Ecto neural progenitor cell (in vitro differentiated cells): ENCODE measurements at regions not wholly inside any gene's neighbourhood (a gene's known extent, or its start where the extent isn't known, plus 50 kb on each side); places are given as distances from the start of the nearest gene placed in this dataset.
"Not testable (repeated sequence)": the region's sequence is repeated elsewhere in the genome, so short reads cannot be mapped to it uniquely, and the experiment has no call there.

ENCODE experiments used
- DNase-seq: peaks from one replicate; pipeline ENCODE4 v3.0.0-alpha.2; 2018; ENCODE audit warnings: low spot score

DNA sequence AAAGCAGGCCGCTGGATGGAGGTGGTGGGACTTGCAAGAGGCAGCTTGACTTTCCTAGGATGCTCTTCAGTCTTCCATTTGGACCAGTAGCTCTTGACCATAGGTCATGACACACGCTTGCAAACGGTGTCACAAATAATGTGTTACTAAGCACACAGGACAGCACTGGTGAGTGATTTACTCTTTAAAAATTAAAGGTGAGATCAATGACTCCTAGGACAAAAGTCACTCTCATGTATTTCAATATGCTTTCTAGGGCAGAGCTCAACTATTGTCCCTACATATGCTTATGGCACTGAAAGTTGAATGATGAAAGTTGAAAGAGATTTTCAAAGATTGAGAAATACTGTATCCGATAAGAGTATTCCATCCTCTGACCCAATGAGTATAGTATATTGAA lies 496.7 kb downstream of the EBF1 start:
- no peak for DNase-seq

DNA sequence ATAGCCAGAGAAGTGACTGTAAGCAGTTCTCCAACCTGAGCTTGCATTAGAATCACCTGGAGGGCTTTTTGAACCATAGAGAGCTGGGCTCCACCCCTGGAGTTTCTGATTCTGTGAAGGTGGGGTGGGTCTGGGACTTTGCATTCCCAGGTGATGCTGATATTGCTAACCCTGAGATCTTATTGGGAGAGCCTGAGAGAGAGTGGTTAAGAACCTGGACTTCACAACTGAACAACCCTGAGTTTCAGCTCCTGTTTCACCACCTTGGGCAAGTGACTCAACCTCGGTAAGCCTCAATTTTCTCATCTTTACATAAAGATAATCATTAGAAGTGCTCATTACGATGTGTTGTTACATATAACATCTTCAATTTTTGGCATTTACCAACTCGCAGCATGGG lies 498.6 kb downstream of the EBF1 start:
- no peak for DNase-seq

DNA sequence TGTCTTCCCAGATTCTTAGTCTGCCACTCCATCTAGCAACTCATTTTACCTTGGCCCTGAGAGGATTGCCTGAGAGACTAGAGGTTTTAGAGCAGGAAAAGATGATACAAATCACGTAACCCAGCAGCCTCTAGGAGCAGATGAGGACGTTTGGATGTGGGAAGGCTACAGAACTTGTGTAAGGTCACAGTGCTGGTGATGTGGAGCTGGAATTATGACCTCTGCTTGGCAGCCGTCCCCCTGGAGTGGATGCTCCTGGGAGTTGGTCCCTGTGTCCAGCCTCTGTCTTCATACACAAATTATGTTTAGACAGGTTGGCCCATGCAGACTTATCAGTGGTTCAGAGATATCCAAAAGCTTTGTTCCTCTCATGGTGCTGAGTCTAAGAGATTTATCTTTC lies 499.0 kb downstream of the EBF1 start:
- DNase-seq, result no peak

DNA sequence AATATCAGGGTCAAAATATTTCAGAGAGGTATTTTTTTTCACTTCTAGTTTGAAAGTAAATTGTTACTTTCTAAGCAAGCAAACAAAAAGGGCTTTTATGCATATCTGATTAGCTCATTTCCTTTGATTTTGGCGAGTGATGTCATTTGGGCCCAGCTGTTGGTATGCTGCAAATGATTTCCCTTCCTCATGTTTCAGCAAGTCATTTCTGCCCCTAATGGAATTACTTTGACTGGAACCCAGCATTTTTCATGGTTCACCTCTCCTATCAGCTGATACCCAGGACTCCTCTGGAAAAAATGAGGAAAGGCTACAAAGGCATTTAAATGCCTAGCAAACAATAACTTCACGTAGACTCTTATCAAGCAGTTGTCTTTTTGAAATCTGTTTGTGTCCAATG lies 500.6 kb downstream of the EBF1 start:
- DNase-seq, result no peak

DNA sequence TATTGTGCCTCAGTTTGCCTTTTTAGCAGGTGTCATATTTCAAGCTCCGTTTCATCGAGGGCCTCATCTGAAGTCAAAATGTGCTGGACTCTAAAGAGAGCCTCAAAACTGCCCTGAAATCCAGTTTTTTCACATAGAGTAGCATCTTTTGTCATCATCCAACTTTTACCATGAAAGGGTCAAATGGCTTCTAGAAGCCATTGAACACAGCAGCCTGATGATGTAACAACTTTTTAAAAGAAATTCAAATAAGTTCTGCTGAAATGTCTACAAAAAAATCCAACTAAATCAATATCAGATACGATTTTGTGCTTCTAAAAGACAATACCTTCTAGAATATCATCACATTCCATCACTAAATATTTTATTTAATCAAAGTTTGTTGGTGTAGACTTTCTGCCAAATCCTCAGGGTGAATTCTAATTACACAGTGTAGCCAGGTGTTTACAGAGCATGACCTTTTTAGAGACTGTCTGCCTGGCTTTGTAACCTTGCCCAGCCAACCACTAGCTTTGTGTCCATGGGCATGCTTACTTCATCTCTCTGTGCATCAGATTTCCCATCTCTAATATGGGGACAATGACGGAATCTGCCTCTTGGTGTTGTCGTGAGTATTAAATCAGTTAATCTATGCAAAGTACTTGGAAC lies 505.0 kb downstream of the EBF1 start:
- DNase-seq, result no peak

DNA sequence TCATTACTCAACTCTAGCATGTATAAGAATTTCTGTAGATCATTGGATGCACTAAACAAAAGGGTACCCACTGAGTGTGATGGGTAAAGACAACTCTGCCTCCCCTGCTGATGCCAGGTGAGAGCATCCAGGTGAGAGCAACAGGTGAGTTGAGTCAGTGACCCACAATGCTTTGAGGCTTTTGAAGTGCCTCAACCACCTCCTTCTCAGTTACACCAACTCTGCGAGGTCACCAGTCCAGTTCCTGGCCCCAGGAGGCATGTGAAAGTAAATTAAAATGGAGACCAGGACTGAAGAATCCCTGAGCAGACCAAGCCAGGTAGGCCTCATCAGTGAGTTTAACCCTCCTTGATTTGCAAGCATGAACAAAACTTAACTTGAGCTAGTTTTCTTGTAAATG lies 505.8 kb downstream of the EBF1 start:
- DNase-seq, result no peak

DNA sequence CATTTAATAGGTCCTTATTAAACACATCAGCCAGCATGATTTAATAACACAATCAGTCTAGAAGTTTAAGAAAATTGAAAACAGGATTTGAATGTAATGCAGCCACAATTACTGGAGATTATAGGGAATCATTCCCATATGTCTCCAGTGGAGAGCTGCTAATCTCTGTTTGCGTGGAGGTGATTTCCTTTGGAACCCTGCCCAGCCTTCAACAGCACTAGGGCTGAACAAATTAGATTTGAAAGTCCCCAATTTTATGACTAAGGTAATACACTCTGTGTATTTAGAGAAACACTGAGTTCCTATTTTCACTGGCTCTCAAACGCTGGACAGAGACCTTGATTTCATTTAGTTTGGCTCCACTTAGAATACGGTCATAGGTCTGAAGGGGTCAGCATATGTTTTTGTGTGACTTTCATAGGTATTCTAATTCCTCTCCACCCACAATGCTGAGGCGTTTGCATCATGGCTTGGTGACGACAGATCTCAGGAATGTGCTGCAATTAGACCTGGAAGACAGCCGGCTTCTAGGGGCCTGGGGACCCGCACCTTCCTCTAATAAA lies 508.3 kb downstream of the EBF1 start:
- no peak for DNase-seq

DNA sequence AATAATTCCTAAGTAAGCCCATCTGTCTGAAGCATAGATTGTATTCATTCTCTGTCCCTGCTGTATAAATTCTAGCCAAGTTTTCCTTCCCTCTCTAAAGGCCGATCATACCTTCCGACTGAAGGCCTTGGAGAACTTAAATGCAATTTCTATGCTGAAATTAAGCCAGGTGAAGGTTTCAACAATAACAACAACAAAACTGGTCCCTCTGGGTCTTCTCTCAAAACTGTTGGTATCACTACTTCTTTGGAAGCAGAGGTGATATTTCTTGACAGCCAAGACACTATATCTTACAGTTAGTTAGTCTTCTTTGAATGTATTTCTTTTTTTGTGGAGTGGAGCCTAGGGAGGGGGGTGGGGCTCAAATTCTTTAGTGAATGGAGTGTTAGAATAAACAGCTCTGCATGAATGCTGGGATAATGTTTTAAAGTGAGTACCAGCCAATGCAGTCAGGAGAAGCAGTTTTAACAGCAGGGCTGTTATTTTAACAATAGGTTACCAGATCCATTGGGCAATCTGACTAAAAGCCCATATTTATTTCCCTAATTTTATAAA lies 508.9 kb downstream of the EBF1 start:
- DNase-seq, result no peak

DNA sequence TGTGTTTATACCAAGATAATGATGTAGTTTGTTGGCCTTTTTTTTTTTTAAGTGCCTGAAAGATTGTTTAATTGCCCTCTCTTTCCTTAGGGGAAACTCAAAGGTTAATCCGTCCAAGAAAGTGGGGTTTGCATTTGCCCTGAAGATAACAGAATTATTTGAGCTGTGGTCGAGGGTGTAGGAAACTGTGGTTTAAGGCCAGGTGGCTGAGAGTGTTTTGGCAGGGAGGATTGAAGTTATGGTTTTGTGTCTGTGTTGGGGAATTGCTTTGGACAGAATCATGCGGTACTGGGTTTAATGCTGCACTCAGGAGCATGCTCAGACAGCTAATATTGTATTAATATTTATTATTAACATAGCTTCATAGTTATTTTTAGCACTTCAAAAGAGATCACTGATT lies 509.8 kb downstream of the EBF1 start:
- DNase-seq, result no peak

DNA sequence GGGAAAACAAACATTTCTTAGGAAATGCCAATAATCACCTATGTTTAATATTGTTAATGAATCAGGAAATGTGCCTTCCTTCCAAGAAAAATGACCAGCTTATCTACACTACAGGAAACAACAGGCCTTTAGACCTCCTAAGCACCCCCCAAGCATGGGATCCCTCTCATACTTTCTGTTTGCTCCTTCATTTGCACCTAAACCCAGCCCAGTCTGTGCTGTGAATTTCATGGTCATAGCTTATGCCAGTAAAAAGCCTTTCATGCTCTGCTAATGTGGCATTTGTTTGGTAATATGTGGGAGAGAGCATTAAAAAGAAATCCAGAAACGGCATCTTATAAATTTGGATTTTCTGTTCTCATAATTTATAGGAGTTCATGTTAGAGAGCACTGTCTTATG lies 511.1 kb downstream of the EBF1 start:
- no peak for DNase-seq

DNA sequence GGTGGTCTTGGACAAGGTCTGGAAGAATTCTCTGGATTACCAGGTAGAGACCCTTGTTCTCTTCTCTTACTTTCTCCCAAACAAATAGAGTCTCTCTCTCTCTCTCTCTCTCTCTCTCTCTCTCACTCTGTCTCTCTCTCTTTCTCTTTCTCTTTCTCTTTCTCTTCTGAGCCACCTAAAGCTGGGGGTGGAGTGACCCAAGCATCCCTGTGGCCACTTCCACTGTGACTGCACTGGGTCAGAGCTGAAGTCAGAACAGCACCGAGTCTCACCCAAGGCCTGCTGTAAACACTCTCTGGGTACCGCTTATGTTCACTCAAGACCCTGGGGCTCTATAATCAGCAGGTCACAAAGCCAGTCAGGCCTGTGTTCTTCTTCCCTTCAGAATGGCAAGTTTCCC lies 513.7 kb downstream of the EBF1 start:
- no peak for DNase-seq

DNA sequence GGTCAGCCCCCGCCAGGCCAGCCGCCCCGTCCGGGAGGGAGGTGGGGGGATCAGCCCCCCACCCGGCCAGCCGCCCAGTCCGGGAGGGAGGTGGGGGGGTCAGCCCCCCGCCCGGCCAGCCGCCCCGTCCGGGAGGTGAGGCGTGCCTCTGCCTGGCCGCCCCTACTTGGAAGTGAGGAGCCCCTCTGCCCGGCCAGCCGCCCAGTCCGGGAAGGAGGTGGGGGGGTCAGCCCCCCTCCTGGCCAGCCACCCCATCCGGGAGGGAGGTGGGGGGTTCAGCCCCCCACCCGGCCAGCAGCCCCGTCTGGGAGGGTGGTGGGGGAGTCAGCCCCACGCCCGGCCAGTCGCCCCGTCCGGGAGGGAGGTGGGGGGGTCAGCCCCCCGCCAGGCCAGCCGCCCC lies 517.0 kb downstream of the EBF1 start:
- not testable (repeated sequence) for DNase-seq

DNA sequence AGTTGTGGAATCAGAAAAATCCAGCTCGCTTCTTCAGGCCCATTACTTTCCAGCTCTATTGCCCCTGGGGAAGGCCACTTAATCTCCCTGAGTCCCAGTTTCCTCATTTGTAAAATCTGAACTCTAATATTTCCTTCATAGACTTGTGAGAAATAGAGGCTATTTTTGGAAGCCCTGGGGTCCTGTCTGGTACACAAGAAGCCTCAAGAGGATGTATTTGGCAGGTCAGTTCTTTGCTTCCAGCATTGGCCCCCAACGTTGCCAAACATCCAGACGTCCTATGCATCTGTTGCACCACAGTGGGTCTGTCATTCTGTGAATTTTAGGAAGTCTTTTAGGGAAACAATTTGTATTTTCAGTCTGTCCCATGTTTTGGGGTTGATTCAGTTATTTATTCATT lies 525.9 kb downstream of the EBF1 start:
- DNase-seq, result no peak

DNA sequence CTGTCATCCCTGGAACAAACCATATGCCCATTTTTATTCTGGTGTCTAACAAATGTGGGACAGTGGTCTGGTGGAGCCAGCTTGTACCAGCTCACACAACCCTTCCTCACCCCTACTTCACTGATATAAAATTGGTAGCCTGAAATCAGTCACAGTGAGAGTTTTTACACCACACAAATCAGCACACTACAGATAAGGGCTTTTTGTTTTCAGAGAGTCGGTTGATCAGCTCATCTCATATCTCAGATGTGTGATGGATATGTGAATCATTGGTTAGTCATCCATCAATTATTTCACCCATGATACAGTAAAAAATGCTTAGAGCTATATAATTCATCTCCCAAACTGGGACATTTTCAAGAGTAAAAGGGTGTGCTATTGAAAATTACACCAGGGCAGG lies 529.2 kb downstream of the EBF1 start:
- DNase-seq, result no peak

DNA sequence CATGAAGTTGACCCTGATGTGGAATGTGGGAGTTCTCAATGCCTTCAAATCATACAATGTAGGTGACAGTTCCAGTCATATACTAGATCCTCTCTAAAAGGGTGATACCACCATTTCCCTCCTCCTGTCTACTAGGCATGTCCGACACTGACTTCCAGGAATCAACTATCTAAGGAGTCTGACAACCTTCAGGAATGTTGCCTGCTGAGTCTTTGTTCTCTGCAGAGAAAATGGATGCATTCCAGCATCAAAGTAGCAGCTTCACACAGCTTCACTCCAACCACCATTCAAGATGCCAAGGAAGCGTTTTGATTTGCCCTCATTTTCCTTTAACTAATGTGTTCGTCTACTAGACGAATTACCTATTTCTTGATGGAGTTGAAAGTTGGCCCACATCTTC lies 530.2 kb downstream of the EBF1 start:
- DNase-seq, result no peak

DNA sequence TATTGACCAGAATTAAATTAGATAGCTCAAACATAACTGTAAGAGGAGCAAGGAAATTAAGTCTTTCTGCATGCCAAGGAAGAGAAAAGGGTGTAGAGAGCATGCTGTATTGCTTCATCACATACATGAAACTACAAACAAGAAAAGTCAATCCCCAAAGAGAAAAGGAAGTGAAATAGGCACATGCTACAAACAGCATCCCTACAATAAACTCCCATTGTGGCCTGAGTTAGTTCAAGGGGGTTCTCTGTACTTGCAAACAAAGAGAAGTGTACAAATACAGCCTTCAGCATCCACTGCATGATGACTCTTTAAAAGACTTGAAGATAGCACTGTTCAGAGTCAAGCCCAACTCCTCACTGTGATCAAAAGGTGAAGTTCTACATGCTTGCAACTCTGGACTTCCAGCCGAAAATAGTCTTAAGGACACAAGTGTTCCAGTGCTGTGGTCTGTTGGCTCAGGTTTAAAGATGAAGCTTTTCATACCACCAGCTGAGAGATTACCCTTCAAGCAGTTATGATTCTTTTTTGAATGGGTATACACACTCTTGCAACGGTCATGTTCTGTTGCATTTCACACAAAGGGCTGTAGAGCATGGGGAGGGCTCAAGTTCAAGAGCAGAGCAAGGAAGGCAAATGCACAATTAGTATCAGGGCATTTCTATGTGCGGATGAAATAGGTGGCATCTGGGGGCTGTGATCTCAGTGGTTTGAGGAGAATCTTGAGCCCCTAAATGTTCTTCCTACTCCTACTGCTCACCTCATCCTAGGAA lies 534.5 kb downstream of the EBF1 start:
- DNase-seq, result no peak

DNA sequence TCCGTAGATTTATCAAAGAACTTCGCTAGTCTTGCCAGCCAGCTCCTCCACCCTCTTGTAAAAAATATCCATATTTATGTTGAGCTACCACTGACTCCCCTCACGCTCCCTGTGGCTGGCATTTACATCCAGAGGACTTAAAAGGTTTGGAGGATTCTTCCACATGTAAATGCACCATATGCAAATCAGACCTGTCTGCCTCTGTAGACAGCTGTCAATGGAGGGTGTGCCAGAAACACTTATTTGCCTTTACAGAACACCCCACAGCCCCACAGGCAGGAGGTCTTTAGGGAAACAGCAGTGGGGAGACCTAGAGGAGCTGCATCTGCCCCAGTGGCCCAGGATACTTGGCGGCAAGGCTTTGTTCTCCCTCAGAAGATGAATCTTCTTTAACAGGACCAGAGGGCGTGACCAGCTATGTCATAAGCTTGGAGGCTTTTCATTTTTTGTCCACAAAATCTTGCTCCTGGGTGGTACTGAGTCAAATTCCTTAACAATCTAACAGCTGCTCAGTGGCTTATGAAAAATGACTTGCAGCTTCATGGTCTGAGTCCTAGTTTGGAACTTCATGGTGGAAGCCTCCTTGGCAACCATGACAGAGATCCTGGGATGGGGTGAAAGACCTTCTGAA lies 535.8 kb downstream of the EBF1 start:
- DNase-seq, result no peak

DNA sequence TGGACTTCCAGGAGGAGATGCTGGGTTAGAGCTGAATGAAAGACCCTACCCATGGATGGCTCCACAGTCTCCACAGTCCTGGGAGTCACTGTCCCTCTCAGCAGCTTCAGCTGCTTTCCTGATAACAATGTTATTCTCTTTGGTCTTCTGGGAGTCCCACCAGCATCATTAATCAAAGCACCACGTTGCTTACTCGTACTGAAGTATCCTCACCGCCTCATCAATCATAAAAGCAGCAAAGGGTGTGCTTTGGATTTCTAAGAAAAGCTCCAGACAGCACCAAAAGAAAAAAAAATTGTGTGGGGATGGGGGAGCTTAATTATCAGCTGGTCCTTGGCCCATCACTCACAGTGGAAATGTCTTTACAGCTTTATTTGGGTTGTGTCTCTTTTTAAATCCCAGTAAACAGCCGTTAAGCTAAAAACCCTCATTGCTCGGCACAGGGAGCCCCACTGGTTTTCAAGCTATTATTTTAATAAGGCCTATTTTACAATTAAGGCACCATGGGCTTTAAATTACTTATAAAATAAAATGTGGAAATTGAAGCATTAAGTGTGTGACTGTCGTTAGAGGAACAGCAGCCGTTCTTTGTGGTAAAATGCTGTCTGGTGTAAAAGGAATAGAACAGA lies 538.0 kb downstream of the EBF1 start:
- no peak for DNase-seq

DNA sequence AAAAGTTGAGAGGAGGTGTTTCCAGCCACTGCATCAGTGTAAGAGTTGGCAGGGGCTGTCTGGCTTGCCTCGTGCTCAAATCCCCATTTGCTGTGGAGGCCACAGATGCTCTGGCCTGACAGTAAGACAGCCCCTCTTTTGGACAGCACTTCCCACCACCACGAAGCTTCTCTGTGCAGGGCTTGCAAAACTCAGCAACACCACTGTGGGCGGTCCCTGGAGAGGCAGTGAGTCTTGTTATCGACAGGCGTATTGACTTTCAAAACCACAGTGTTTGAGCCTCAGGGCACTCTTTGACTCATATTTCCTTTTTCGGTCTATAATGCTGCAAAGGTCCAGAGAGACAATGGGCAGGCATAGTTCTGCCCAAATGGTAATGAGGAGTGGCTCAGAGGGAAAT lies 539.5 kb downstream of the EBF1 start:
- no peak for DNase-seq

DNA sequence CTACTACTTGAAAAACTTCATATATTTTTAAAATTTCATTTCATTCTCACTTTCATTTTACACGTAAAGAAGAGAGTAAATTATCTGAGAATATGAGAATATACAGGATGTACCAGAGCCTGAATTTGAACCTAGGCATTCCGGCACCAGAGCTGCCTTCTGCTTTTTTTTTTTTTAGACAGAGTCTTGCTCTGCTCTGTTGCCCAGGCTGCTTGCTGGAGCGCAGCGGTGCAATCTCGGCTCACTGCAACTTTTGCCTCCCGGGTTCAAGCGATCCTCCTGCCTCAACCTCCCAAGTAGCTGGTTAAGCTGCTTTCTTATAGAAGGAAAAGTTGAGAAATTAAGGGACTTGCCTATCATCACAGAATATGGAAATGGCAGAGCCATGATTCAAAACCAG lies 540.1 kb downstream of the EBF1 start:
- DNase-seq, result no peak

DNA sequence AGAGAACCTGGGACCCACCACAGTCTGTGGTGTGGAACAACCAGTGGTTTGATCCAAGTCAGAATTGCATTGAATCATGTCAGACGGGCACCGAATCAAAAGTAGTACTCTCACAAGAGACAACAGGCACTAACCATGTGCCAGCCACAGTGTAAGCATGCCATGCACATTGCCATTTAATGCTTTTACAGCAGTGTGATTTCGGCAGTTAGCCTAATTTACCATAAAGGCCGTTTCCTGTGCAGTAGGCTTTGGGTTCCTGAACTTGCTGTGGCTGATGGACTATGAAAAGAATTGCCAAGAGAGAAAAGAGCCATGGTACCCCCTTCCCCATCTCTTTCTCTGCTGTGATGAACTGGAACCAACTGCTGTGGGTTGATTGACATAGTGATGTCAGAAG lies 540.6 kb downstream of the EBF1 start:
- DNase-seq, result no peak

DNA sequence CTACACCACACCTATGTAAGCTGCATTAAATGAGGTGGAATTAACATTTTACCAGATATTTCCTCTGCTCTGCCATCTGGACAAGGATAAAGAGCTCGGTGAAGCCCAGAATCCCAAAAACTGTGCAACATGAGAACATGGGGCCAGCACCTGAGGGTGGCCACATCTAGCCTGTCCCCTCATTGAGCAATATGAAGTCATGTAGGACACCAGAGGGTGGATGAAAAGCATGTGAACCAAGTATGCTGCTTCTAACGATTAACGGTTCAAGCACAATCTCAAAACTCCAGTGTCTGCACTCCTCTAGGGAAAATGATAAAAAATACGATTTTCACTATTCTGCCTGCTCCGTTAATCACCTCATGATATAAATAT lies 545.8 kb downstream of the EBF1 start:
- DNase-seq, result no peak
